ENCODE measurements at regions not wholly inside any gene's neighbourhood (a gene's known extent, or its start where the extent isn't known, plus 50 kb on each side); places are given as distances from the start of the nearest gene placed in this dataset.

- DNase-seq (ENCODE audit: low read depth): no peak
Observed at GRCh38 chr12:77682488-77682887, 148.2 kb upstream of the NAV3 start.

GRCh38 chr12:77681726-77682125 lies 149.0 kb upstream of the NAV3 start:
- TF ChIP-seq CTCF (IDR thresholded peaks at IDR 0.05; ENCODE audit: low read depth, low read length): no peak
- TF ChIP-seq POLR2A (IDR thresholded peaks at IDR 0.05; ENCODE audit: extremely low read depth, insufficient read length): no peak
- TF ChIP-seq MAX (IDR thresholded peaks at IDR 0.05; ENCODE audit: low read depth, low read length): no peak
- no peak for TF ChIP-seq MYC (IDR thresholded peaks at IDR 0.05; ENCODE audit: low read depth, low read length)
- DNase-seq (ENCODE audit: low read depth): no peak
- no peak overlapping the region for H3K4me3 ChIP-seq (ENCODE audit: low read depth, low read length)

More at GRCh38 chr12:77682488-77682887, 148.2 kb upstream of the NAV3 start:
- TF ChIP-seq MAX (IDR thresholded peaks at IDR 0.05; ENCODE audit: low read depth, low read length): no peak
- no peak for TF ChIP-seq MYC (IDR thresholded peaks at IDR 0.05; ENCODE audit: low read depth, low read length)
- TF ChIP-seq CTCF (IDR thresholded peaks at IDR 0.05; ENCODE audit: low read depth, low read length): no peak
- no peak for TF ChIP-seq POLR2A (IDR thresholded peaks at IDR 0.05; ENCODE audit: extremely low read depth, insufficient read length)
- H3K4me3 ChIP-seq (ENCODE audit: low read depth, low read length): no peak overlapping the region

GRCh38 chr12:77679686-77680085 lies 151.0 kb upstream of the NAV3 start:
- TF ChIP-seq MYC (IDR thresholded peaks at IDR 0.05; ENCODE audit: low read depth, low read length) (no peak), CTCF (IDR thresholded peaks at IDR 0.05; ENCODE audit: low read depth, low read length) (no peak), POLR2A (IDR thresholded peaks at IDR 0.05; ENCODE audit: extremely low read depth, insufficient read length) (no peak), MAX (IDR thresholded peaks at IDR 0.05; ENCODE audit: low read depth, low read length) (no peak)
- H3K4me3 ChIP-seq (ENCODE audit: low read depth, low read length): no peak overlapping the region
- DNase-seq (ENCODE audit: low read depth): no peak

- no peak for DNase-seq (ENCODE audit: low read depth)
- TF ChIP-seq MYC (IDR thresholded peaks at IDR 0.05; ENCODE audit: low read depth, low read length): no peak
- no peak for TF ChIP-seq POLR2A (IDR thresholded peaks at IDR 0.05; ENCODE audit: extremely low read depth, insufficient read length)
- no peak for TF ChIP-seq MAX (IDR thresholded peaks at IDR 0.05; ENCODE audit: low read depth, low read length)
- no peak for TF ChIP-seq CTCF (IDR thresholded peaks at IDR 0.05; ENCODE audit: low read depth, low read length)
- H3K4me3 ChIP-seq (ENCODE audit: low read depth, low read length): no peak overlapping the region
Observed at GRCh38 chr12:77678621-77679020, 152.1 kb upstream of the NAV3 start.

- no peak for DNase-seq (ENCODE audit: low read depth)
- no peak overlapping the region for H3K4me3 ChIP-seq (ENCODE audit: low read depth, low read length)
- no peak for TF ChIP-seq MAX (IDR thresholded peaks at IDR 0.05; ENCODE audit: low read depth, low read length)
- TF ChIP-seq MYC (IDR thresholded peaks at IDR 0.05; ENCODE audit: low read depth, low read length): no peak
- TF ChIP-seq CTCF (IDR thresholded peaks at IDR 0.05; ENCODE audit: low read depth, low read length): no peak
- no peak for TF ChIP-seq POLR2A (IDR thresholded peaks at IDR 0.05; ENCODE audit: extremely low read depth, insufficient read length)
Observed at GRCh38 chr12:77667101-77667500, 163.6 kb upstream of the NAV3 start.

- TF ChIP-seq CTCF (IDR thresholded peaks at IDR 0.05; ENCODE audit: low read depth, low read length) (no peak), POLR2A (IDR thresholded peaks at IDR 0.05; ENCODE audit: extremely low read depth, insufficient read length) (no peak), MAX (IDR thresholded peaks at IDR 0.05; ENCODE audit: low read depth, low read length) (no peak), MYC (IDR thresholded peaks at IDR 0.05; ENCODE audit: low read depth, low read length) (no peak)
- no peak for DNase-seq (ENCODE audit: low read depth)
Observed at GRCh38 chr12:77648716-77649115, 182.0 kb upstream of the NAV3 start.

More at GRCh38 chr12:77648716-77649115, 182.0 kb upstream of the NAV3 start:
- no peak overlapping the region for H3K4me3 ChIP-seq (ENCODE audit: low read depth, low read length)
